GM19023 (cell line): ENCODE measurements at regions not wholly inside any gene's neighbourhood (a gene's known extent, or its start where the extent isn't known, plus 50 kb on each side); places are given as distances from the start of the nearest gene placed in this dataset.
"Not testable (repeated sequence)": the region's sequence is repeated elsewhere in the genome, so short reads cannot be mapped to it uniquely, and the experiment has no call there.

ENCODE experiments used
- ATAC-seq: cut with Tn5 transposase; IDR thresholded peaks from one replicate; pipeline ENCODE4 v1.9.1; 2021; ENCODE audit warnings: mild to moderate bottlenecking, moderate library complexity; ENCODE audit not compliant: unreplicated experiment

DNA sequence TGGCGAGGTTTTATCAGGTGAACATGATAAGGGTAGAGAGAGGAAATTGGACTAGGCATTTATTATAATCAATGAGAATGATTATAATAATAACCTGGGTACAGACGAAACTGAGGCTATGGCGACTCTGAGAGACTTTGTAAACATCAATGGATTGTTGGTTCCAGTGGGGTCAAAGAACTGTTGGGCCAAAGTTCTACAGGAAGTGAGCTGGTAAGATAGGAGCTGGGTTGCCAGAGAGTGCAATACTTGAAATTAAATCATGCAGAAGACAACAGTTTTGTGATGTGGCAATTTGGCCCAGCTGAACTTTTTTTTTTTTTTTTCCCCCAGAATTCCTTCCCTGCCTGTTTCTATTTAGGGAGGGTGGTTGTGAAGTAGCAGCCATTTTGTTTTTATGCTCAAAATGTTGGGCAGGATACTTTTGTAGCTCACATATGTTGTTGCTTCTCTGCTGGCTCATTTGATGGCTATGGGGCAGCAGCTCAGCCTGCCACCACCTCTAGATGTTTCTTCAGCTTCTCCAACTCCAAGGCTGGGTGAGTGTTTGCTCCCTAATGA lies 286.5 kb upstream of the B3GALT2 start:
- no peak for ATAC-seq

DNA sequence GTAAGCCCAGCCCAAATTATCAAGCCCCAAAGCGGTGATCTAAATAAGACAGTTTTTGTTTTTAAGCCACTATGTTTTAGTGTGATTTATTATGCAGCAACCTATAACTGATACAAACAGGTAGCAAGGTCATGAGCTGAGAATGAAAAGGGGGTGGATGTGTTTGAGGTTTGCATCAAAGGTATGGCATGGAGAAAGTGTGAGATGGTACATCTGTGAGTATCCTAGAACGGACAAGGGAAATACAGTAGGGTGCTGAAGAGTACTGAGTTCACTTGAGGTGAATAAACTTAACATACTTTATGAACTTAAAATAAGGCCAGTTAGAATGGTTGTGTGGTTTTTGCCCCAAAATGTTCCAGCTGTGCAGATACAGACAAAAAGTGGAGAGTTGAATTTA lies 286.0 kb upstream of the B3GALT2 start:
- ATAC-seq: no peak

DNA sequence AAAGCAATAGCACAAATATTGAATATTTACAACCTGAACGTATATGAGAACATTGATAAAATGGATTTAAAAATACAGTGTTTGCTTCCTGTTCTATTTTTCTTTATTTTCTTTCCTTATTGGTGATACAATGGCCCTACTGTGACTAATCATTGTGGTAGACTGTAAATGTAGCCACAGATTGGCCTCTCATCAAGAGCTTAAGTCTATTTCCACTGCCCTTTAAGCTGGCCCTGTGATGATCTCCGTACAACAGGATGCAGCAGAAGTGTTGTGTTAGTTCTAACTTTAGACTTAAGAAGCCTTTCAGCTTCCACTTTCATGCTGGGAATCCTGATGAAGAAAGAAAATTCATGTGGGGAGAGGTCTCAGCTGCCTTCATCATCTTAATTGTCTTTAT lies 285.6 kb upstream of the B3GALT2 start:
- no peak for ATAC-seq

DNA sequence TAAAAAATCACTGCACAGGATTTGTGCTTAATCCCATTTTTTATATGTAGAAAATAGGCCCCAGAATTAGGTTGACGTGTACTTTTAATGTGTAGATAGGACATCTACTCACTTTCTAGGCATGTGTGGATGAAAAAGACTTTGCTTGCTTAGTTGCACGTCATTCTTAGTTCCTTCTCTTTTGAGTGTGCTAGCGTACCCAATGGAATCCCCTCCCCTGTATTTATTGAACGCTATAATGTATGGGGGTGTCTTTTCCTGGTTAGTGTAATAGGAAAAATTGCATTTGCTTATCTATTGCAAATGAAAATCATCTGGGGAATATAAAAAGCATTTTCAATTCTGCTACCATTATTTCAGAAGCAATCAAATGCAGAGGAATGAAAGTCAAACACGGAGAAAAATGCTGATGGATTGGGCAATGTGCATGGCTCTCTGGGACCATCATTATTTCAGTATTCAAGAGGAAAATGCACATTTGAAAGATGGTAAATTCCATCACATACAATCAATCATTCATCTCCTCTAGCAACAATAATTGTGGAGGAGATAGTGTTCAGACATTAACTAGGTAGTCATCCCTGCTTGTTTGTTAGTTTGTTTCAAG lies 277.0 kb upstream of the B3GALT2 start:
- ATAC-seq: no peak

DNA sequence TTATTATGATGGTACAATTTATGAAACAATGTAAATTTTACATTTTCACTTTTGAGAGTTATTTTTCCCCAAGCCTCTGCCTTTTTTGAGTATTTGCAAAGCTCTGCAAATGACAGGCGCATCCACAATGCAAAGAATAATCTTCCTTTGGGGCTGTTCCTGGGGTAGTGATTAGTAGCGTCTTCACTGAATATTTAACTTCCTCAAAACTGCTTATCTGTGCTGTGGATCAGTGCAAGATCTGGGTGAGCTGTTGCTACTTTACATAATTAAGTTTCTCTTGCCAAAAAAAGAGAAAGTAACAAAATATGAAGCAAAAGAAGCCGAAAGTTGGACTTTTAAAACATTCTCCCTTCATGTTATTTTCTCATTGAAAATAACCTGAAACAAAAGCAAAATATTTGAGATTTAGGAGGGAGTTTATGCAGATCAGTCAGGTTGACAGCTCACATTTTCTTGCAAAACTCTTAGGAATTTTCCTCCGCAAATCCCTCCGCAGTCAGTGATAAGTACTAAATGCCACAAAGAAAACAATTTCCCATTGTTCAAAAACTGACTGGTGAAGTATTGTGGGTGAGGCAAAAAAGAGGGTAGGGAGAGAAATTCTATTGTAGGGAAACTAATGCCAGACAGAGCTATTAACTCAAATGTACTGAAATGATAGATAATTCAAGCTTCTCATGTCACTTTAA lies 276.4 kb upstream of the B3GALT2 start:
- no peak for ATAC-seq

DNA sequence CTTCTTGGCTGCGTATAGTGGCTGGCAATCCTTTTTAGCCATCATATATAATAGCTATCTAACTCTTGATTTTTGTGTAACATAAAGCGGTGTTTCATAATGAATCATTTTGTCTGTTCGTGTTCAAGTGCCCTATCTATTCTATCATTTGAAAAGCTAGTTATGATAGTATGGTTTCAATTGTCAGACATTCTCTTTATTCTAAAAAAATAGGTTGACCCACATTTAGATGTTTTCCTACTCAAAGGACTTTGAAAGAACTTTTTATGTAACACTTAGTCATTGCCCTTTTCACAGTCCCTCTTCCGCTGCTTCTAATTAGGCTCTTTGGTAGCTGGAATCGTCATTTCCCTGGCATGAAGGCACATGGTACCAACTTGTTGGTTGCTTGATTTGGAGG lies 272.2 kb upstream of the B3GALT2 start:
- no peak for ATAC-seq

- ATAC-seq: no peak
Observed at GRCh38 chr1:193457676-193458075, 271.3 kb upstream of the B3GALT2 start.

DNA sequence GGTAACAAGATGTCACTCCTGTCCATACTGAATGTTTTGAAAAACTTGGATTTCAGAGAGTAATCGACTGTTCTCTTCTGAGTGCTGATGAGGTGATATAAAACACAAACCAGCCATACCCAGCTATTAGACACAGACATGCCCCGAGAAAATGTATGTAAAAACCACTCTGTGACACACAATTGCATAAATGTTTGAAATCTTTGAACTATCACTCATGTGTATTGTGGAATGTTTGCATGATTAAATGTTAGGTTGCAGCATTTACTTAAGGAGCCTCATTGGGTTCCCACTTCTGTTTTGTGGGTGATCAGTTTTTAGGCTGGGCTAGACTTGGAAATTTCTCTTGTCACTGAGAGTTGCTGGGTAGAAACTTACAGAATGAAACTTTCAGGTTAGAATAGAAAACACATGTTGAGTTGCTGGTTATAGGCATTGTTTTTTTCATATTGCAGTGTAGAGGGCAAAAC lies 270.4 kb upstream of the B3GALT2 start:
- no peak for ATAC-seq

DNA sequence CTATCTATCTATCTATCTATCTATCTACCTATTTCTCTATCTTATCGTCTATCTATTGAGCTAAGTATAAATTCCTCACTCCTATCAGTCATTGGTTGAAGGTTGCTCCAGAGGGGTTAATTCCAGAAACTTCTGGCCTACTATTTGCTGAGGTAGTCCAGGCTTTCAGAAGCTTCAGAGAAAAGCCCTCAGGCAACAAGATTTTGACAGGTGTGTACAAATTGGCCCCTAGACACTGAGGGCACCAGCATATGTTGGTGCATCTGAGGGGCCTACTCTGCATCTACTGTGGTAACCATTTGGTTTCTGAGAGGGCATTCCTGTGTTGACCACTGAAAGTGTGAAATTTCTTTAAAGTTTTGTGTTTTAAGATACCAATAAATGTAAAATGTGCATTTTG lies 265.2 kb upstream of the B3GALT2 start:
- no peak for ATAC-seq

DNA sequence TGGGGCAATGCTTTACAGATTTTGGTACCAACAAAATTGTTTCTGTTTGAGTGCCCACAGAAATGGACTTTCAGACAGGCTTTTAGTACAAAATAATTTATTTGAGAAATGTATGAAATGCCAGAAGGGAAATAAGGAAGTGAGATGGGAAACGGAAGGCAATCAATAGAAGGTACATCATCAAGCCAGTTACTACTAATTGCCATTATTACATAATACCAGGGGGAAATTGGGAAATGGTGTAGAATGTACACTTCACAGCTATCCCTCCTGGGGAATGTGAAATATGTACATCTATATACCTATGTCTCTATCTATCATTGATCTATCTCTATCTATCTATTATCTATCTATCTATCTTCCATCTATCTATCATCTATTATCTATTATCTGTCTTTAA lies 264.6 kb upstream of the B3GALT2 start:
- ATAC-seq: no peak

DNA sequence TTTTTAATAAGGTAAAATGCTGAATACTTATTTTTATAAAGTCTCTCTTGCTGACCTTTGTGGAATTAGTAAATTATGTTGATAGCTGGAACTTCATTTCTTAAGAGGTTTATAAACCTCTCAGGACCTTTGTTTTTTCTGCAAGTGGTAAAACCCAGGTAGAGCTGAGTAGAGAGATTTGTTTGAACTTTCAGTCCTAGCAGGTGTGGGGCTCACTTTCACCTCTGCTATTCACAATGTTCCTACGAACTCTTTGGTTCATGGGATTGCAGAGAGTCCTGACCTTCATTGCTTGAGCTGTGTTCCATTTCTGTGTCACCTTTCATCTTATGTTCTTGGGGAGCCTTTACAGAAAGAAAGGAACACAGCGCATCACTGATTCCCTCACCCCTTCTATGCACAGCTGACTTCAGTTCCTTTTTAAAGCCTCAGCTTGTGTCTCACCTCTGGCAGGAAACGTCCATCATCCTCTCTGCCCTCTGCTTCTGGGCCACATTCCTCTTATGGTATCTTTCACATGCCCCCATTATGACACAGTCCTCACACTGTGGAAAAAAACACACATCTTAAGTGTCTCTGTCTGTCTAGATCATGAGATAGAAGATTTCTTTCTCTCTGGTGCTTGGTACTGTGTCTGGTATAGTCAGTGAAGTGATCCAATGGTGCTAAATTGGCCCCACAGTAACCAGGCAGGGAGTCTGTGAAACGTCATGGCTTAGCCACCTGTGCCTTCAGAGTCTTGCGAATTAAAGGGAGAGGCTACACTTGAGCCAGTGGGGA lies 262.5 kb upstream of the B3GALT2 start:
- ATAC-seq: peak; percentile 92

DNA sequence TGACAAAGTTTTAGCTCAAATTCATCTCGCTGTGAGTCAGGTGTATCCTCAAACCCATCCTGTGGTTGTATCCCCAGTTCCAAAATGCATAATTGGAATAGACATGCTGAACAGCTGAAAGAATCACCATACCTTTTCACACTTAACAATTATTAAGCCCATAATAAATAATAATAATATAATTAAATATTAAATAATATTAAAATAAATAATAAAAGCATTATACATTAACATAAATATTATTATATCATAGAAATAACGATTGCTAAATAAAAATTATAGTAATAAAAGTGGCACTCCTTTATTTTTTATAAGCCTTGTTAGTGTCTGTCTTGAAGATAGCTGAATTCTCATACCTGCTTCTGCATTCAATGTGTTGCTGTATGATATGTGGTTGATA lies 257.5 kb upstream of the B3GALT2 start:
- no peak for ATAC-seq

DNA sequence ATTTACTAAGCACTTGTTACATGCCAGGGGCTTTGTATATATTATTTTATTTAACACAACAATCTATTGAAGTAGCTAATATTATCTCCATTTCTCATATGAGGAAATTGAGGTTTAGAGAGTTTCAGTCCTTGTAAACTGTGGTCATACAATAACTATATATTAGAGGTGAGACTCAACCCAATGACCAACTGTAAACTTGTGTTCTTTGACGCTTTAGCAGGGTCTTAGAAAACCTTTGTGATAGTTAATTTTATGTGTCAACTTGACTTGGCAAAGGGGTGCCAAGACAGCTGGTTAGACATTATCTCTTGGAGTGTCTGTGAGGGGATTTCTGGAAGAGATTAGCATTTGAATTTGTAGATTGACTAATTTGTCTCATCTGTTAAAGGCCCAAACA lies 252.4 kb upstream of the B3GALT2 start:
- peak; percentile 48 for ATAC-seq

DNA sequence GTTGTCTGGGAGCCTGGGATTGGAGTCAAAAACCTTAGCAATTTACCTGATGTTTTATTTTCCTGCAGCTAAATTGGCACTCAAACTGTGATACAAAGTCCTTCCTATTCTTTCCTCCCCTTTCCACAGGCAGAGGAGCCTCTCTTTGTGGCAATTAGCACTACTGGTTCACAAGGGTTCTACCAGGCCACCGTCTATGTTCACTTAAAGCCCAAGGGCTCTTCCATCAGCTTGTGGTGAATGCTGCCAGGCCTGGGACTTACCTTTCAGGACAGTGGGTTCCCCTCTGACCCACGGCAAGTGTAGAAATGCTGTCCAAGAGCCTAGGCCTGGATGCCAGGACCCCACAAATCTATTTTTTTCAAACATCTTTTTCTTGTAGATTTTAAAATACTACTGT lies 251.9 kb upstream of the B3GALT2 start:
- peak; percentile 19 for ATAC-seq

GRCh38 chr1:193437785-193438184 lies 251.4 kb upstream of the B3GALT2 start:
- ATAC-seq: peak; percentile 91

- not testable (repeated sequence) for ATAC-seq
Observed at GRCh38 chr1:193437333-193437732, 250.9 kb upstream of the B3GALT2 start.

DNA sequence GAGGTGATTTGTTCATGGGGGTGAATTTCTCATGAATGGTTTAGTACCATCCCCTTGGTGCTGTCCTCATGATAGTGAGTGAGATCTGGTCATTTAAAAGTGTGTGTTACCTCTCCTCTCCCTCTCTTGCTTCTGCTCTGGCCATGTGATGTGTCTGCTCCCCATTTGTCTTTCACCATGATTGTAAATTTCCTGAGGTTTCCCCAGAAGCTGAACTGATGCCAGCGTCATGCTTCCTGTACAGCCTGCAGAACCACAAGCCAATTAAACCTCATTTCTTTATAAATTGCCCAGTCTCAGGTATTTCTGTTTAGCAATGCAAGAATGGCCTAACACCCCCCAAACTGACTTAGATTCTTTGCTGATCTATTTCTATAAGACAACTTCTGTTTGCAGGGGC lies 249.4 kb upstream of the B3GALT2 start:
- ATAC-seq: no peak

DNA sequence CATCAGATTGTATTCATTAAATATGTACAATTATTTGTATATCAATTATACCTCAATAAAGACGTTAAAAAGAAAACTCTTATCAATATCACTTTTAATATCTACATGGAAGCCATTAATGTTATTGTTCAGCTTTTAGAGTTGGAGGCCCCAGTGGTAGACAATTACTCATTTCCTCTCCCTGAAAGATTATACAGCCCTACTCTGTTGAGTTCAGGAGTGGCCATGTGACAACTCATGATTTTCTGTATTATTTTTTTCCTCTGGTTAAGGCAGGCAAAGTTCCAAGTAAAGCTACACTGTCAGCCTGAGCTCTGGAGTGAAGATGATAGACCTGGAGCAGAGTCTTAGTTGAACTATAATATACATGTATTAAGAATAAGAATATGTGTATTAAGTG lies 247.9 kb upstream of the B3GALT2 start:
- ATAC-seq: no peak

DNA sequence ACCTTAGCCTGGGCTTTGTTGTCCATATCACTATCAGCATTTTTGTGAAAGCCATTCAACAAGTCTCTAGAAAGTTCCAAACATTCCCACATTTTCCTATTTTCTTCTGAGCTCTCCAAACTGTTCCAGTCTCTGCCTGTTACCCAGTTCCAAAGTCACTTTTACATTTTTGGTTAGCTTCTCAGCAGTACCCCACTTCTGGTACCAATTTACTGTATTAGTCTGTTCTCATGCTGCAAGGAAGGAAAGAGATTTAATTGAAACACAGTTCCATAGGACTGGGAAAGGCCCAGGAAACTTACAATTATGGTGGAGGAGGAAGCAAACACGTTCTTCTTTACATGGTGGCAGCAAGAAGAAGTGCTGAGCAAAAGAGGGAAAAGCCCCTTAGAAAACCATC lies 247.2 kb upstream of the B3GALT2 start:
- ATAC-seq: no peak

DNA sequence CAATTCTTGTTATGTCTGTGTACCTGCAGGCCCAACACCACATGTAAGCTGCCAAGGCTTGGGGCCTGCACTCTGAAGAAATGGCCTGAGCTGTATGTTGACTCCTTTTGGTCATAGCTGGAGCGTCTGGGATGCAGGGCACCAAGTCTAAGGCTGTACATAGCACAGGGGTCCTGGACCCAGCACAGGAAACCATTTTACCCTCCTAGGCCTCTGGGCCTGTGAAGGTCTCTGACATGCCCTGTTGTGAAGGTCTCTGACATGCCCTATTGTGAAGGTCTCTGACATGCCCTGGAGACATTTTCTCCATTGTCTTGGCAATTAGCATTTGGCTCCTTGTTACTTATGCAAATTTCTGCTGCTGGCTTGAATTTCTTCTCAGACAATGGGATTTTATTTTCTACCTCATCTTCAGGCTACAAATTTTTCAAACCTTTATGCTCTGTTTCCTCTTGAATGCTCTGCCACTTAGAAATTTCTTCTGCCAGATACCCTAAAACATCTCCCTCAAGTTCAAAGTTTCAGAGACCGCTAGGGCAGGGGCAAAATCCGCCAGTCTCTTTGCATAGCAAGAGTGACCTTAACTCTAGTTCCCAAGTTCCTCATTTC lies 246.7 kb upstream of the B3GALT2 start:
- no peak for ATAC-seq

DNA sequence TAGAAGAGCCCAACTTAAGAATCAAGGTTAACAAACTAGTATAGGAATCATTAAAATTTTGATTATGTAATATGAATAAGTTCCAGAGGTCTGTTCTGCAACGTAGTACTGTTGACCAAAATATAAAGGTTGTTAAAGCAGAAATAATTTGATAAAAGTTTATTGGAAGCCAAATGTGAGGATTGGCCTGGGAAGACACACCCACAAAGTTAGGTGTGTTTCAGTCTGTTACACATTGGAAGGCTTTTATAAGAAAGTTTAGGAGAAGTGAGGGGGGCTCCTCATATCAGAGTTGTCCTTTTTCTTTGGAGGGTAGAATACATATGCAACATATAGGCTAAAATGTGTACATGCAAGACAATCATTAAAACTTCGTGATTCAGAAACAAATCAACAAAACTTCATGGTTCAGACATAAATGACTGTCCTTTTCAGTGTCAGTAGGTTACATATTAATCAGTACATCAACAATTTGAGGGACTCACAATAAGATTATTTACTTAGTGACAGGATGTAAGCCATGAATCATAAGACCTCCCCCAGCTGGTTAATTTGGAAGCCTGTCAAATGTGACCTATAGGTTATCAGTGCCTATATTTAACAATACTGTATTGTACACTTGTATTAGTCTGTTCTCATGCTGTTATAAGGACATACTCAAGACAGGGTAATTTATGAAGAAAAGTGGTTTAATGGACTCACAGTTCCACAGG lies 245.0 kb upstream of the B3GALT2 start:
- no peak for ATAC-seq
